DND-41 (cell line): ENCODE measurements at regions not wholly inside any gene's neighbourhood (a gene's known extent, or its start where the extent isn't known, plus 50 kb on each side); places are given as distances from the start of the nearest gene placed in this dataset.
"Not testable (repeated sequence)": the region's sequence is repeated elsewhere in the genome, so short reads cannot be mapped to it uniquely, and the experiment has no call there.

ENCODE experiments used
- ATAC-seq: fragments of 200-7000 bp; cut with Tn5 transposase; 3 replicates; pipeline ENCODE4 v1.9.1; 2021; ENCODE audit warnings: low read depth; ENCODE audit not compliant: insufficient read depth
- DNase-seq: peaks from one replicate; pipeline ENCODE4 v3.0.0-alpha.2; 2020
- H2AFZ ChIP-seq: 2 replicates; pipeline ENCODE4 v1.6.0; 2012; ENCODE audit warnings: low read depth, low read length
- H3K27ac ChIP-seq: 2 replicates; pipeline ENCODE4 v1.5.1; 2012; ENCODE audit warnings: low read length, inconsistent platforms
- H3K27me3 ChIP-seq: fragments of 200-600 bp; sonication (generic); 2 replicates; pipeline ENCODE4 v1.6.0; 2012; ENCODE audit warnings: low read length, mild to moderate bottlenecking, inconsistent platforms; ENCODE audit not compliant: insufficient read depth, poor library complexity
- H3K36me3 ChIP-seq: 2 replicates; pipeline ENCODE4 v1.5.1; 2012; ENCODE audit warnings: low read length, inconsistent platforms; ENCODE audit not compliant: insufficient read depth
- H3K4me1 ChIP-seq: 2 replicates; pipeline ENCODE4 v1.5.1; 2012; ENCODE audit warnings: mild to moderate bottlenecking, low read length; ENCODE audit not compliant: insufficient read depth
- H3K4me2 ChIP-seq: 2 replicates; pipeline ENCODE4 v1.6.0; 2012; ENCODE audit warnings: mild to moderate bottlenecking, moderate library complexity, low read length, inconsistent platforms; ENCODE audit not compliant: insufficient read depth
- H3K4me3 ChIP-seq, 2 experiments: fragments of 200-600 bp in 1 of 2; shearing (Covaris generic) in 1 of 2; 2 replicates each; pipeline ENCODE4 v1.5.1; 2012 to 2016; ENCODE audit warnings: inconsistent platforms in 2 of 2, low read length in 2 of 2, mild to moderate bottlenecking in 2 of 2, low read depth in 1 of 2, moderate library complexity in 1 of 2
- H3K79me2 ChIP-seq: 2 replicates; pipeline ENCODE4 v1.6.0; 2012; ENCODE audit warnings: low read length, inconsistent platforms; ENCODE audit not compliant: insufficient read depth
- H3K9ac ChIP-seq: 2 replicates; pipeline ENCODE4 v1.6.0; 2012; ENCODE audit warnings: low read depth, mild to moderate bottlenecking, inconsistent platforms, low read length, moderate library complexity
- H3K9me3 ChIP-seq: 2 replicates; pipeline ENCODE4 v1.5.1; 2012; ENCODE audit warnings: low read length, moderate library complexity, mild to moderate bottlenecking, inconsistent platforms; ENCODE audit not compliant: insufficient read depth, severe bottlenecking
- H4K20me1 ChIP-seq: 2 replicates; pipeline ENCODE4 v1.6.0; 2012; ENCODE audit warnings: low read length; ENCODE audit not compliant: insufficient read depth
- CTCF ChIP-seq: IDR thresholded peaks from 2 replicates; pipeline ENCODE4 v1.5.1; 2012; ENCODE audit warnings: borderline replicate concordance, low read length, moderate library complexity, mild to moderate bottlenecking; ENCODE audit not compliant: poor library complexity, severe bottlenecking; ENCODE audit errors: extremely low read depth
- EZH2 ChIP-seq: IDR thresholded peaks from 3 replicates; pipeline ENCODE4 v1.6.1; 2012; ENCODE audit warnings: borderline replicate concordance, low read depth, mild to moderate bottlenecking, moderate library complexity, low read length, inconsistent platforms; ENCODE audit not compliant: severe bottlenecking

- Histone ChIP-seq H3K4me1 (no peaks in the 10 kb centered on the region), H2AFZ (no peak overlapping the region), H3K4me2 (no peak overlapping the region), H3K27me3 (no peaks in the 10 kb centered on the region), H3K9me3 (no peaks in the 10 kb centered on the region), H3K36me3 (no peaks in the 10 kb centered on the region), H3K79me2 (no peaks in the 10 kb centered on the region), H3K4me3 (no peak overlapping the region), H3K27ac (no peak overlapping the region), H4K20me1 (no peaks in the 10 kb centered on the region), H3K9ac (no peak overlapping the region)
- no peak for DNase-seq
- TF ChIP-seq CTCF, result no peak
- TF ChIP-seq EZH2, result no peak
- no peak for ATAC-seq
Observed at GRCh38 chr9:102398205-102398604, 596.9 kb upstream of the CYLC2 start.

GRCh38 chr9:102385620-102386019 lies 609.5 kb upstream of the CYLC2 start:
- not testable (repeated sequence) for ATAC-seq, H3K4me3 ChIP-seq

GRCh38 chr9:102362470-102363132 lies 624.2 kb upstream of the GRIN3A start:
- H3K9me3 ChIP-seq, result no peaks in the 10 kb centered on the region
- H2AFZ ChIP-seq, result no peak overlapping the region
- ATAC-seq (no peak), DNase-seq (no peak)
- no peaks in the 10 kb centered on the region for H3K4me1 ChIP-seq
- no peaks in the 10 kb centered on the region for H4K20me1 ChIP-seq
- TF ChIP-seq CTCF (no peak), EZH2 (no peak)
- no peak overlapping the region for H3K27ac ChIP-seq
- no peaks in the 10 kb centered on the region for H3K36me3 ChIP-seq
- H3K4me2 ChIP-seq, result no peak overlapping the region
- H3K27me3 ChIP-seq, result no peaks in the 10 kb centered on the region
- no peaks in the 10 kb centered on the region for H3K79me2 ChIP-seq
- no peak overlapping the region for H3K9ac ChIP-seq
- no peak overlapping the region for H3K4me3 ChIP-seq

More at GRCh38 chr9:102385620-102386019, 609.5 kb upstream of the CYLC2 start:
- H3K4me2 ChIP-seq, H3K4me1 ChIP-seq, H3K27me3 ChIP-seq, H3K27ac ChIP-seq, H3K79me2 ChIP-seq, H3K9me3 ChIP-seq, H3K9ac ChIP-seq, H3K36me3 ChIP-seq, H2AFZ ChIP-seq, DNase-seq, H4K20me1 ChIP-seq: not testable (repeated sequence)

- Histone ChIP-seq H3K4me2 (no peak overlapping the region), H3K27me3 (no peaks in the 10 kb centered on the region), H3K9ac (no peak overlapping the region), H3K79me2 (no peaks in the 10 kb centered on the region), H3K9me3 (no peaks in the 10 kb centered on the region), H3K27ac (no peak overlapping the region), H4K20me1 (no peaks in the 10 kb centered on the region), H3K4me3 (no peak overlapping the region), H3K4me1 (no peaks in the 10 kb centered on the region), H3K36me3 (no peaks in the 10 kb centered on the region), H2AFZ (no peak overlapping the region)
- ATAC-seq (no peak), DNase-seq (no peak)
- no peak for TF ChIP-seq CTCF
- TF ChIP-seq EZH2, result no peak
Observed at GRCh38 chr9:102360846-102361245, 622.4 kb upstream of the GRIN3A start.
